Brain pericyte (primary cell): ENCODE measurements at regions not wholly inside any gene's neighbourhood (a gene's known extent, or its start where the extent isn't known, plus 50 kb on each side); places are given as distances from the start of the nearest gene placed in this dataset.
"Not testable (repeated sequence)": the region's sequence is repeated elsewhere in the genome, so short reads cannot be mapped to it uniquely, and the experiment has no call there.

Source experiments
- DNase-seq: peaks from one replicate; pipeline ENCODE4 v3.0.0-alpha.2; 2012; ENCODE audit warnings: low read depth, low spot score

- no peak for DNase-seq
Observed at GRCh38 chr4:114287079-114287696, 307.7 kb upstream of the ARSJ start.

- no peak for DNase-seq
Observed at GRCh38 chr4:114296126-114296525, 302.5 kb upstream of the UGT8 start.

GRCh38 chr4:114302472-114302871 is 296.1 kb upstream of the UGT8 start:
- DNase-seq = no peak

GRCh38 chr4:114304046-114304445 is 294.6 kb upstream of the UGT8 start:
- no peak for DNase-seq

GRCh38 chr4:114304567-114304966 is 294.0 kb upstream of the UGT8 start:
- DNase-seq = no peak

- DNase-seq = no peak
Observed at GRCh38 chr4:114306946-114307345, 291.7 kb upstream of the UGT8 start.

GRCh38 chr4:114310296-114310925 is 288.2 kb upstream of the UGT8 start:
- no peak for DNase-seq

- no peak for DNase-seq
Observed at GRCh38 chr4:114311787-114312186, 286.8 kb upstream of the UGT8 start.

GRCh38 chr4:114312338-114312737 is 286.3 kb upstream of the UGT8 start:
- DNase-seq = no peak

- no peak for DNase-seq
Observed at GRCh38 chr4:114316789-114317188, 281.8 kb upstream of the UGT8 start.

GRCh38 chr4:114317564-114317963 is 281.0 kb upstream of the UGT8 start:
- no peak for DNase-seq

- no peak for DNase-seq
Observed at GRCh38 chr4:114318309-114318708, 280.3 kb upstream of the UGT8 start.

GRCh38 chr4:114320126-114320525 is 278.5 kb upstream of the UGT8 start:
- DNase-seq = no peak

- DNase-seq = no peak
Observed at GRCh38 chr4:114321366-114321765, 277.2 kb upstream of the UGT8 start.

GRCh38 chr4:114323841-114324240 is 274.8 kb upstream of the UGT8 start:
- no peak for DNase-seq

GRCh38 chr4:114326358-114326757 is 272.2 kb upstream of the UGT8 start:
- no peak for DNase-seq

- DNase-seq = no peak
Observed at GRCh38 chr4:114332119-114332518, 266.5 kb upstream of the UGT8 start.

GRCh38 chr4:114334363-114334762 is 264.2 kb upstream of the UGT8 start:
- not testable (repeated sequence) for DNase-seq

GRCh38 chr4:114334884-114335330 is 263.7 kb upstream of the UGT8 start:
- no peak for DNase-seq

GRCh38 chr4:114335339-114335738 is 263.3 kb upstream of the UGT8 start:
- no peak for DNase-seq

- no peak for DNase-seq
Observed at GRCh38 chr4:114343015-114343414, 255.6 kb upstream of the UGT8 start.

- peak; percentile 5 for DNase-seq
Observed at GRCh38 chr4:114349543-114350175, 248.9 kb upstream of the UGT8 start.

- no peak for DNase-seq
Observed at GRCh38 chr4:114358901-114359300, 239.7 kb upstream of the UGT8 start.
